PC-9 (cell line): ENCODE measurements at regions not wholly inside any gene's neighbourhood (a gene's known extent, or its start where the extent isn't known, plus 50 kb on each side); places are given as distances from the start of the nearest gene placed in this dataset.
A peak's percentile ranks its signal among the peaks of the same experiment; 100 is the strongest.

Source experiments
- BruUV-seq: library from RNA; stranded (reverse); fragments of 400-500 nt; replicated peaks from 2 replicates; lab custom pipeline; 2021; lab: Mats Ljungman, UMichigan
- CTCF ChIA-PET: fragments of 300-600 bp; sonication (Branson Sonifier 250); formaldehyde crosslinking; loops from one replicate; lab custom pipeline; 2022; ENCODE audit warnings: antibody characterized with exemption; lab: Charles Lee
- POLR2A ChIA-PET: fragments of 300-600 bp; sonication (Branson Sonifier 250); formaldehyde crosslinking; loops from one replicate; lab custom pipeline; 2022; ENCODE audit warnings: antibody characterized with exemption; ENCODE audit not compliant: unreplicated experiment; lab: Charles Lee
- DNase-seq, 2 experiments: peaks; one replicate each; pipeline versions ENCODE4 v3.0.0 to v3.0.0-alpha.2; 2015 to 2022; ENCODE audit warnings: mixed read lengths in 1 of 2
- H2AFZ ChIP-seq: fragments of 200-600 bp; sonication (generic); 2 replicates; pipeline ENCODE4 v1.8.1; 2017; ENCODE audit warnings: antibody characterized with exemption
- H3F3A ChIP-seq: fragments of 200-600 bp; sonication (generic); 2 replicates; pipeline ENCODE4 v1.8.1; 2017; ENCODE audit warnings: antibody characterized with exemption, mild to moderate bottlenecking, low read depth; ENCODE audit not compliant: insufficient read depth
- H3K27ac ChIP-seq: fragments of 200-600 bp; sonication (generic); 2 replicates; pipeline ENCODE4 v1.6.1; 2016; ENCODE audit warnings: mixed run types
- H3K27me3 ChIP-seq: fragments of 200-600 bp; sonication (generic); 2 replicates; pipeline ENCODE4 v1.6.1; 2016; ENCODE audit warnings: low read depth, mixed run types; ENCODE audit not compliant: insufficient read depth
- H3K36me3 ChIP-seq: fragments of 200-600 bp; sonication (generic); 2 replicates; pipeline ENCODE4 v1.6.1; 2016; ENCODE audit warnings: low read depth, mixed run types
- H3K4me1 ChIP-seq: fragments of 200-600 bp; sonication (generic); replicated peaks from 2 replicates; pipeline ENCODE4 v1.6.1; 2016; ENCODE audit warnings: mixed run types; ENCODE audit not compliant: insufficient read depth
- H3K4me2 ChIP-seq: fragments of 200-600 bp; sonication (generic); 2 replicates; pipeline ENCODE4 v1.6.1; 2017; ENCODE audit warnings: mixed run types
- H3K4me3 ChIP-seq: fragments of 200-600 bp; sonication (generic); 2 replicates; pipeline ENCODE4 v1.6.1; 2016; ENCODE audit warnings: mixed run types
- H3K79me2 ChIP-seq: fragments of 200-600 bp; sonication (generic); 2 replicates; pipeline ENCODE4 v1.6.1; 2017; ENCODE audit warnings: low read depth, mixed run types
- H3K9me2 ChIP-seq: fragments of 200-600 bp; sonication (generic); 2 replicates; pipeline ENCODE4 v1.8.1; 2017; ENCODE audit warnings: mild to moderate bottlenecking; ENCODE audit not compliant: insufficient read depth
- H3K9me3 ChIP-seq: fragments of 200-600 bp; sonication (generic); 2 replicates; pipeline ENCODE4 v1.8.1; 2016; ENCODE audit warnings: low read depth; ENCODE audit not compliant: insufficient read depth
- H4K20me1 ChIP-seq: fragments of 200-600 bp; sonication (generic); 2 replicates; pipeline ENCODE4 v1.8.1; 2017; ENCODE audit not compliant: insufficient read depth
- CTCF ChIP-seq: fragments of 200-600 bp; sonication (generic); conservative IDR thresholded peaks from 2 replicates; pipeline ENCODE4 v1.6.1; 2017; ENCODE audit warnings: mixed run types, antibody characterized with exemption, mild to moderate bottlenecking, moderate library complexity
- EZH2 ChIP-seq: fragments of 200-600 bp; sonication (generic); IDR thresholded peaks from 2 replicates; pipeline ENCODE4 v1.8.0; 2017; ENCODE audit warnings: antibody characterized with exemption, low read depth
- intact Hi-C: fragments of 100-400 bp; cut with micrococcal nuclease; formaldehyde crosslinking; loops from one replicate; pipeline ENCODE4 v1.10.0; 2022; ENCODE audit not compliant: unreplicated experiment

- BruUV-seq, result no TSS peak
- H3K4me1 ChIP-seq, result no peaks in the 10 kb centered on the region
- no peaks in the 10 kb centered on the region for H3K27me3 ChIP-seq
- no peak for DNase-seq
- no peak overlapping the region for H2AFZ ChIP-seq
- H3K79me2 ChIP-seq, result no peaks in the 10 kb centered on the region
- intact Hi-C loops, result loop anchor here (1.0 to 5.0 kb wide), 5 partner anchors 258 to 801 kb away; partner anchors contain the start of gene IGF1
- no peaks in the 10 kb centered on the region for H4K20me1 ChIP-seq
- no peak overlapping the region for H3K4me2 ChIP-seq
- ChIA-PET POLR2A (no interaction called here), CTCF (interaction anchor here (0.7 to 1.0 kb wide), 3 partner anchors 17 to 909 kb away, joined by 3 to 5 read pairs (median 4); no protein-coding TSS in a partner anchor)
- no peaks in the 10 kb centered on the region for H3K9me2 ChIP-seq
- H3K27ac ChIP-seq, result no peak overlapping the region
- H3K4me3 ChIP-seq, result no peak overlapping the region
- H3K9me3 ChIP-seq, result no peaks in the 10 kb centered on the region
- TF ChIP-seq EZH2 (no peak), CTCF (peak; percentile 62)
- no peaks in the 10 kb centered on the region for H3F3A ChIP-seq
- H3K36me3 ChIP-seq, result no peaks in the 10 kb centered on the region
Observed at GRCh38 chr12:102740141-102740955, 176.7 kb downstream of the PAH start.

DNA sequence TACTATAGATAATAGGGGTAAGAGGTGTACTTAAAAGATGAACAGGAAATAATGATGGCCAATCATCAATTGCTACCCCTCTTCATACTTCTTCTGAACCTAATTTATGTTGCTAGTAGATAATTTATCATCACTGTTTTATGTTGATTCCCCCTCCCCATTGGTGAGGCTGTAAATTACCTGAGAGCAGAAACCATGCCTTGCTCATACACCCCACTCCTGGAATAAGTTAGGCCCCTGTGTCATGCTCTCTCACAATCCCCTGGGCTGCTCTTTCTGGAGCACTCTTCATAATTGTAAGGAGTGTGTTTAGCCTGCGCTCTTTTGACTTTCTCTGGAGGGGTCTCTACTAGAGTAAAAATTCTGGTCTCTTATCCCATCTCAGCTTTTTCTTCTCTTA, 180.7 kb downstream of the PAH start:
- no peak for TF ChIP-seq EZH2
- no peak for TF ChIP-seq CTCF
- H3K27me3 ChIP-seq, result no peaks in the 10 kb centered on the region
- H3K79me2 ChIP-seq, result no peaks in the 10 kb centered on the region
- ChIA-PET CTCF (no interaction called here), POLR2A (no interaction called here)
- no peaks in the 10 kb centered on the region for H3K9me2 ChIP-seq
- H3K27ac ChIP-seq, result no peak overlapping the region
- no peaks in the 10 kb centered on the region for H3K9me3 ChIP-seq
- H3K4me1 ChIP-seq, result no peaks in the 10 kb centered on the region
- intact Hi-C loops, result no loop called here
- no peak overlapping the region for H3K4me3 ChIP-seq
- no TSS peak for BruUV-seq
- DNase-seq, result no peak
- H3K4me2 ChIP-seq, result no peak overlapping the region
- no peaks in the 10 kb centered on the region for H3F3A ChIP-seq
- no peaks in the 10 kb centered on the region for H4K20me1 ChIP-seq
- H3K36me3 ChIP-seq, result no peaks in the 10 kb centered on the region
- H2AFZ ChIP-seq, result no peak overlapping the region

DNA sequence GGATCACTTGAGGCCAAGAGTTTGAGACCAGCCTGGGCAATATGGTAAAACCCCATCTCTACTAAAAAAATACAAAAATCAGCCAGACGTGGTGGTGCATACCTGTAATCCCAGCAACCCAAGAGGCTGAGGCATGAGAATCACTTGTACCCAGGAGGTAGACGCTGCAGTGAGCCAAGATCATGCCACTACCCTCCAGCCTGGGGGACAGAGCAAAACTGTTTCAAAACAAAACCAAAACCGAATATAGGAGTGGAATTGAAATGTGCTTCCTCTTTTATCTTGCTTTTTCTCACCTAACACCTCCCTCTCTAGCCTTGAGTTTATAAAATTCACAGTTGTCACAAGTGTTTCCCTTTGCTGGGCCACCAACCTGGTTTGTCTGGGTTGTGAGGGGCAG, 181.9 kb downstream of the PAH start:
- Histone ChIP-seq H3K36me3 (no peaks in the 10 kb centered on the region), H3K9me2 (no peaks in the 10 kb centered on the region), H3K9me3 (no peaks in the 10 kb centered on the region), H2AFZ (no peak overlapping the region), H3K4me3 (no peak overlapping the region), H3K4me2 (no peak overlapping the region), H4K20me1 (no peaks in the 10 kb centered on the region), H3F3A (no peaks in the 10 kb centered on the region), H3K27me3 (no peaks in the 10 kb centered on the region), H3K27ac (no peak overlapping the region), H3K79me2 (no peaks in the 10 kb centered on the region), H3K4me1 (no peaks in the 10 kb centered on the region)
- no peak for TF ChIP-seq CTCF
- TF ChIP-seq EZH2, result no peak
- intact Hi-C loops, result no loop called here
- BruUV-seq, result no TSS peak
- CTCF ChIA-PET, result no interaction called here
- POLR2A ChIA-PET, result no interaction called here
- no peak for DNase-seq
